Common myeloid progenitor, CD34-positive (primary cell): ENCODE measurements at regions not wholly inside any gene's neighbourhood (a gene's known extent, or its start where the extent isn't known, plus 50 kb on each side); places are given as distances from the start of the nearest gene placed in this dataset.
"Not testable (repeated sequence)": the region's sequence is repeated elsewhere in the genome, so short reads cannot be mapped to it uniquely, and the experiment has no call there.

Experiments used
- CTCF ChIA-PET: fragments of 350-600 bp; sonication (Branson Sonifier 250); formaldehyde crosslinking; loops from one replicate; lab custom pipeline; 2021; ENCODE audit warnings: antibody characterized with exemption; lab: Charles Lee
- POLR2A ChIA-PET: fragments of 350-600 bp; sonication (Branson Sonifier 250); formaldehyde crosslinking; loops from one replicate; lab custom pipeline; 2021; ENCODE audit warnings: antibody characterized with exemption; lab: Charles Lee
- DNase-seq, 3 donors: peaks; one replicate each; pipeline versions ENCODE4 v3.0.0 to v3.0.0-alpha.2; 2013
- H3K27ac ChIP-seq, 2 experiments: 1 replicate in 1 of 2; 2 replicates in 1 of 2; pipeline ENCODE4 v1.7.0; 2013; ENCODE audit warnings: inconsistent platforms in 2 of 2, low read length in 2 of 2, mild to moderate bottlenecking in 2 of 2, low read depth in 1 of 2, moderate library complexity in 1 of 2; ENCODE audit not compliant: severe bottlenecking in 2 of 2, insufficient read depth in 1 of 2, poor library complexity in 1 of 2
- H3K27me3 ChIP-seq, 5 experiments: replicated peaks in 2 of 5; 1 replicate in 3 of 5; 2 replicates in 2 of 5; pipeline versions ENCODE4 v1.6.1 to v1.7.0; 2013; ENCODE audit warnings: low read length in 4 of 5, mild to moderate bottlenecking in 2 of 5, moderate library complexity in 2 of 5, inconsistent platforms in 1 of 5; ENCODE audit not compliant: insufficient read depth in 5 of 5, control insufficient read depth in 4 of 5
- H3K36me3 ChIP-seq, 4 experiments: 1 replicate in 2 of 4; 2 replicates in 2 of 4; pipeline versions ENCODE4 v1.6.1 to v1.7.0; 2013; ENCODE audit warnings: low read length in 3 of 4, control low read depth in 1 of 4, mild to moderate bottlenecking in 1 of 4; ENCODE audit not compliant: control insufficient read depth in 4 of 4, insufficient read depth in 4 of 4
- H3K4me1 ChIP-seq, 4 experiments: 1 replicate in 3 of 4; 2 replicates in 1 of 4; pipeline versions ENCODE4 v1.6.1 to v1.7.1; 2013; ENCODE audit warnings: low read length in 3 of 4, mild to moderate bottlenecking in 3 of 4, control low read depth in 1 of 4, inconsistent platforms in 1 of 4, moderate library complexity in 1 of 4; ENCODE audit not compliant: control insufficient read depth in 4 of 4, insufficient read depth in 4 of 4; ENCODE audit errors: control extremely low read depth in 1 of 4
- H3K4me3 ChIP-seq, 7 experiments: 1 replicate in 4 of 7; 2 replicates in 3 of 7; pipeline versions ENCODE4 v1.5.1 to v1.7.0; 2013; ENCODE audit warnings: mild to moderate bottlenecking in 7 of 7, low read length in 6 of 7, moderate library complexity in 6 of 7, inconsistent platforms in 2 of 7, low read depth in 2 of 7, control low read depth in 1 of 7; ENCODE audit not compliant: insufficient read depth in 4 of 7, control insufficient read depth in 1 of 7; ENCODE audit errors: extremely low read depth in 1 of 7
- H3K9me3 ChIP-seq, 5 experiments: 1 replicate in 4 of 5; 2 replicates in 1 of 5; pipeline versions ENCODE4 v1.6.1 to v1.7.1; 2013; ENCODE audit warnings: low read length in 4 of 5, mild to moderate bottlenecking in 2 of 5, inconsistent platforms in 1 of 5, low read depth in 1 of 5, moderate library complexity in 1 of 5; ENCODE audit not compliant: control insufficient read depth in 4 of 5, insufficient read depth in 2 of 5; ENCODE audit errors: control extremely low read depth in 1 of 5
- WGBS: methylation state at CpG from one replicate; pipeline ENCODE4 v1.1.5; 2013; ENCODE audit not compliant: insufficient coverage; 5-methylcytosine and 5-hydroxymethylcytosine counted together

- ChIA-PET CTCF (interaction anchor here (1.5 to 1.8 kb wide), 3 partner anchors 13 to 956 kb away, joined by 4 to 7 read pairs (median 5); no protein-coding TSS in a partner anchor), POLR2A (no interaction called here)
- Histone ChIP-seq H3K4me3 (no peak overlapping the region), H3K27me3 (peaks cover 0 to 4% (median 0%) of the 10 kb centered on the region in 5 experiments), H3K9me3 (no peaks in the 10 kb centered on the region), H3K36me3 (no peaks in the 10 kb centered on the region), H3K27ac (no peak overlapping the region), H3K4me1 (no peaks in the 10 kb centered on the region)
- no peak for DNase-seq
- no CpG with 5 or more reads among the region's 5 CpGs for WGBS
Observed at GRCh38 chr10:51006686-51007085, 67.6 kb upstream of the PRKG1 start.

- Histone ChIP-seq H3K27ac (no peak overlapping the region), H3K4me3 (no peak overlapping the region), H3K36me3 (no peaks in the 10 kb centered on the region), H3K27me3 (peaks cover 0 to 4% (median 0%) of the 10 kb centered on the region in 5 experiments), H3K9me3 (no peaks in the 10 kb centered on the region), H3K4me1 (no peaks in the 10 kb centered on the region)
- POLR2A ChIA-PET, result no interaction called here
- WGBS, result 100% methylated on average over 1 of the region's 2 CpGs
- CTCF ChIA-PET, result interaction anchor here (0.8 to 1.5 kb wide), 2 partner anchors 15 to 955 kb away, joined by 3 to 5 read pairs; no protein-coding TSS in a partner anchor
- DNase-seq, result no peak
Observed at GRCh38 chr10:51007781-51008180, 66.5 kb upstream of the PRKG1 start.

- POLR2A ChIA-PET, result no interaction called here
- WGBS, result 100% methylated on average over 3 of the region's 3 CpGs
Observed at GRCh38 chr10:51008346-51008745, 65.9 kb upstream of the PRKG1 start.

GRCh38 chr10:51010977-51011376 lies 63.3 kb upstream of the PRKG1 start:
- WGBS, result no CpG with 5 or more reads among the region's 2 CpGs
- POLR2A ChIA-PET, result no interaction called here
- no peaks in the 10 kb centered on the region for H3K9me3 ChIP-seq
- H3K4me1 ChIP-seq, result peaks cover 0 to 6% (median 0%) of the 10 kb centered on the region in 4 experiments
- no peaks in the 10 kb centered on the region for H3K36me3 ChIP-seq
- H3K4me3 ChIP-seq, result no peak overlapping the region
- peak; percentile 48 to 78 (median 59) for DNase-seq
- CTCF ChIA-PET, result no interaction called here
- H3K27ac ChIP-seq, result no peak overlapping the region
- peaks cover 0 to 2% (median 0%) of the 10 kb centered on the region in 5 experiments for H3K27me3 ChIP-seq

More at GRCh38 chr10:51008346-51008745, 65.9 kb upstream of the PRKG1 start:
- H3K27ac ChIP-seq, result no peak overlapping the region
- H3K4me3 ChIP-seq, result no peak overlapping the region
- CTCF ChIA-PET, result interaction anchor here (0.8 kb wide), 1 partner anchor 15 kb away, joined by 3 read pairs; no protein-coding TSS in a partner anchor
- no peak for DNase-seq
- H3K27me3 ChIP-seq, result peaks cover 0 to 2% (median 0%) of the 10 kb centered on the region in 5 experiments
- H3K4me1 ChIP-seq, result no peaks in the 10 kb centered on the region
- H3K36me3 ChIP-seq, result no peaks in the 10 kb centered on the region
- H3K9me3 ChIP-seq, result no peaks in the 10 kb centered on the region

DNA sequence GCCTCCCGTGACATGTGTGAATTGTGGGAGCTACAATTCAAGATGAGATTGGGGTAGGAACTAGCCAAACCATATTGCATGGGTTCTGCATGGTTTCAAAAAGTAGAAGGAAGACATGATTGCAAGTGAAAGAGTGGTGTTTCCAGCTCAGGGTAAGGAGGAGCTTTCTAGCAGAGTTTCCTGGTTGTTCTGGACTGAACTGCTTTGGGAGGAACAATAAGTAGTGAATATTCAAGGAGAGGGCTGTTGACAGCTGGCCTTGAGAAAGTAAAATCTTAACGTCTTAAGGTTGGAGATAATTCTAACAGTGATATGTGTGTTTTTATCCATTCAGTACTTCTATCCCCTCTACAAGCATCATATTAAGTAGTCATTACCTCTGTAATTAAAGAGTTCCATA lies 62.2 kb upstream of the PRKG1 start:
- ChIA-PET CTCF (no interaction called here), POLR2A (no interaction called here)
- no peaks in the 10 kb centered on the region for H3K36me3 ChIP-seq
- DNase-seq, result no peak
- no peak overlapping the region for H3K27ac ChIP-seq
- WGBS, result no CpG with 5 or more reads among the region's 2 CpGs
- H3K4me3 ChIP-seq, result no peak overlapping the region
- H3K27me3 ChIP-seq, result peaks cover 0 to 2% (median 0%) of the 10 kb centered on the region in 5 experiments
- peaks cover 0 to 6% (median 0%) of the 10 kb centered on the region in 4 experiments for H3K4me1 ChIP-seq
- no peaks in the 10 kb centered on the region for H3K9me3 ChIP-seq

DNA sequence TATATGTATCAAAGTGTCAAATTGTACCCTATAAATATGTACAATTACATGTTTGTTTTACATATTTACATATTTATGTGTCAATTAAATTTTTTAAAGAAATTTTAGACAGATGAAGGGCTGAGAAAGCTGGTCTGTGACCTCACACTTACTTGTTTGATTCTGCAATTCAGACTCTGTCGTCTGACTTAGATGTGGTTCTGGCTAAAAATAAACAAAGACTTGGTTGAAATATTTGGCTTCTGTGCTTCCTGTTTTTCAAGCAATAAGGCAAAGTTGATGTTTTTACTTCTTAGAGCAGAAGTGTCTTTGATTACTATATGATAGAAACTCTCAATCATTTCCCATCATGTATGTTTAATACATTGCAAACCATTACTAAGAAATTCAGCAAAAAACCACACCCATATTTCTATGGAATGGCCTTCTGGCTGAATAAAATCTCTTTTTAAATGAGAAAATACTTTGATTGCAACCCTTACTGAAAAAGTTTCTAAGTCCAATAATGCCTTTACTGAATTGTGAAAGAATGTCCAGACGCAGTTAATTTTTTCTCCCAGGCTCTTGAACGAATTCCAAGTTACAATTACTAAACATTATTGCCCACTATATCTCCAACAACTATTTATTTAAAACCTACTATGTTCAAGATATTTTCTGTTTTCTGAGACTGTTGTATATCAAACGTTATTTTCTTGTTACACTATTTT lies 59.5 kb upstream of the PRKG1 start:
- peak in 2 of 3 donors; percentile 60 to 68 for DNase-seq
- Histone ChIP-seq H3K9me3 (no peaks in the 10 kb centered on the region), H3K4me3 (no peak overlapping the region), H3K27me3 (no peaks in the 10 kb centered on the region), H3K4me1 (peaks cover 0 to 6% (median 0%) of the 10 kb centered on the region in 4 experiments), H3K27ac (no peak overlapping the region), H3K36me3 (no peaks in the 10 kb centered on the region)
- 40% methylated on average over 2 of the region's 4 CpGs for WGBS
- ChIA-PET POLR2A (no interaction called here), CTCF (interaction anchor here (0.9 to 1.0 kb wide), 2 partner anchors 11 to 1199 kb away, joined by 3 read pairs; no protein-coding TSS in a partner anchor)

GRCh38 chr10:51015390-51015754 lies 58.9 kb upstream of the PRKG1 start:
- H3K9me3 ChIP-seq, H3K27ac ChIP-seq, H3K27me3 ChIP-seq, H3K36me3 ChIP-seq, DNase-seq, POLR2A ChIA-PET, H3K4me3 ChIP-seq, H3K4me1 ChIP-seq: not testable (repeated sequence)
- CTCF ChIA-PET, result interaction anchor here (0.9 to 1.0 kb wide), 3 partner anchors 11 to 1198 kb away, joined by 3 read pairs; no protein-coding TSS in a partner anchor
